HepG2 (cell line): ENCODE measurements at regions not wholly inside any gene's neighbourhood (a gene's known extent, or its start where the extent isn't known, plus 50 kb on each side); places are given as distances from the start of the nearest gene placed in this dataset.

ENCODE experiments used
- ATAC-seq: fragments of 200-7000 bp; cut with Tn5 transposase; 3 replicates; pipeline ENCODE4 v1.9.1; 2020; ENCODE audit warnings: mild to moderate bottlenecking, moderate library complexity
- BruUV-seq: library from RNA; stranded (reverse); fragments of 400-500 nt; replicated peaks from 2 replicates; lab custom pipeline; 2021; lab: Mats Ljungman, UMichigan
- CTCF ChIA-PET: fragments of 300-600 bp; formaldehyde crosslinking; extraction: SDS; loops from one replicate; lab custom pipeline; 2021; ENCODE audit warnings: low total read pairs, inconsistent platforms, low intra/inter-chr PET ratio; lab: Yijun Ruan, JAX
- POLR2A ChIA-PET: fragments of 350-600 bp; sonication (Branson Sonifier 250); formaldehyde crosslinking; loops from one replicate; lab custom pipeline; 2020; ENCODE audit warnings: antibody characterized with exemption, inconsistent platforms; lab: Yijun Ruan, JAX
- DNase-seq: peaks from one replicate; pipeline ENCODE4 v3.0.0-alpha.2; 2015; ENCODE audit warnings: low spot score
- FAIRE-seq: peaks from 3 replicates; lab custom pipeline; 2011; peaks lifted over from hg19 to GRCh38; lab: Jason Lieb, UNC
- H2AFZ ChIP-seq: one replicate; pipeline ENCODE4 v1.6.1; 2011; ENCODE audit warnings: low read length, inconsistent platforms
- H3K27ac ChIP-seq: fragments of 300-600 bp; 3 replicates; pipeline ENCODE4 v1.8.0; 2011; ENCODE audit warnings: mixed run types, mild to moderate bottlenecking, mixed read lengths, low read length, inconsistent platforms; ENCODE audit not compliant: insufficient read depth; ENCODE audit errors: extremely low read length
- H3K27me3 ChIP-seq, 2 experiments: fragments of 200-600 bp in 1 of 2; 2 replicates in 1 of 2; 3 replicates in 1 of 2; pipeline versions ENCODE4 v1.6.0 to v1.8.0; 2011; ENCODE audit warnings: low read length in 2 of 2, mild to moderate bottlenecking in 2 of 2, moderate library complexity in 2 of 2, inconsistent platforms in 1 of 2; ENCODE audit not compliant: insufficient read depth in 2 of 2, control insufficient read depth in 1 of 2
- H3K36me3 ChIP-seq, 2 experiments: fragments of 200-600 bp in 1 of 2; replicated peaks in 1 of 2; 2 replicates in 1 of 2; 3 replicates in 1 of 2; pipeline versions ENCODE4 v1.5.1 to v1.8.0; 2011; ENCODE audit warnings: low read length in 2 of 2, inconsistent platforms in 1 of 2; ENCODE audit not compliant: insufficient read depth in 2 of 2, control insufficient read depth in 1 of 2
- H3K4me1 ChIP-seq: 2 replicates; pipeline ENCODE4 v1.5.1; 2012; ENCODE audit warnings: low read length, inconsistent platforms; ENCODE audit not compliant: insufficient read depth
- H3K4me2 ChIP-seq: 2 replicates; pipeline ENCODE4 v1.6.0; 2011; ENCODE audit warnings: low read depth, low read length, inconsistent platforms
- H3K4me3 ChIP-seq, 3 experiments: fragments of 200-600 bp in 1 of 3; sonication (generic), shearing (Covaris generic) in 1 of 3; replicated peaks in 1 of 3; 2 replicates each; pipeline ENCODE4 v1.5.1; 2011 to 2016; ENCODE audit warnings: low read length in 3 of 3, inconsistent platforms in 2 of 3, low read depth in 2 of 3, mild to moderate bottlenecking in 2 of 3, control low read depth in 1 of 3, mixed read lengths in 1 of 3; ENCODE audit not compliant: insufficient read depth in 1 of 3
- H3K79me2 ChIP-seq: one replicate; pipeline ENCODE4 v1.6.1; 2011; ENCODE audit warnings: low read length, inconsistent platforms; ENCODE audit not compliant: insufficient read depth
- H3K9ac ChIP-seq: 2 replicates; pipeline ENCODE4 v1.6.0; 2011; ENCODE audit warnings: mild to moderate bottlenecking, low read depth, low read length, inconsistent platforms; ENCODE audit not compliant: insufficient read depth
- H3K9me3 ChIP-seq: 2 replicates; pipeline ENCODE4 v1.5.1; 2012; ENCODE audit warnings: mild to moderate bottlenecking, low read length
- H4K20me1 ChIP-seq: 2 replicates; pipeline ENCODE4 v1.6.0; 2011; ENCODE audit warnings: inconsistent platforms, mild to moderate bottlenecking, low read length, moderate library complexity; ENCODE audit not compliant: insufficient read depth
- ATF7 ChIP-seq, 2 experiments: fragments of 450-650 bp in 1 of 2; sonication (generic) in 1 of 2; formaldehyde crosslinking in 1 of 2; IDR thresholded peaks; 2 replicates each; pipeline versions ENCODE4 v1.4.0 to v1.6.1; 2016 to 2020; ENCODE audit warnings: antibody characterized with exemption in 1 of 2, mild to moderate bottlenecking in 1 of 2, missing genetic modification reagents in 1 of 2
- BATF2 ChIP-seq: sonication (generic); formaldehyde crosslinking; IDR thresholded peaks from 2 replicates; pipeline ENCODE4 v1.8.0; 2022; ENCODE audit warnings: mild to moderate bottlenecking, missing genetic modification reagents, moderate library complexity
- IRF1 ChIP-seq: sonication (generic); formaldehyde crosslinking; IDR thresholded peaks from 2 replicates; pipeline ENCODE4 v1.4.0; 2020; ENCODE audit warnings: low read depth, mild to moderate bottlenecking, missing genetic modification reagents
- MNT ChIP-seq: fragments of 450-650 bp; IDR thresholded peaks from 2 replicates; pipeline ENCODE4 v1.6.1; 2016
- PHF5A ChIP-seq: IDR thresholded peaks from one replicate; pipeline ENCODE4 v1.6.1; 2018; ENCODE audit warnings: low read depth, missing genetic modification reagents; ENCODE audit not compliant: unreplicated experiment
- SMARCE1 ChIP-seq: fragments of 450-650 bp; IDR thresholded peaks from 2 replicates; pipeline ENCODE4 v1.6.1; 2017; ENCODE audit warnings: borderline replicate concordance
- TCF7L2 ChIP-seq: IDR thresholded peaks from 2 replicates; pipeline ENCODE4 v1.6.1; 2011; ENCODE audit warnings: mild to moderate bottlenecking, low read depth, low read length, moderate library complexity
- ZNF280D ChIP-seq: sonication (generic); formaldehyde crosslinking; IDR thresholded peaks from 2 replicates; pipeline ENCODE4 v1.5.1; 2020; ENCODE audit warnings: mild to moderate bottlenecking, missing genetic modification reagents
- ZNF343 ChIP-seq: sonication (generic); formaldehyde crosslinking; IDR thresholded peaks from 2 replicates; pipeline ENCODE4 v1.4.0; 2020; ENCODE audit warnings: mild to moderate bottlenecking, missing genetic modification reagents
- ZNF441 ChIP-seq: sonication (generic); formaldehyde crosslinking; IDR thresholded peaks from 2 replicates; pipeline ENCODE4 v1.7.0; 2021; ENCODE audit warnings: missing genetic modification reagents, borderline replicate concordance
- ZNF564 ChIP-seq: sonication (generic); formaldehyde crosslinking; IDR thresholded peaks from 2 replicates; pipeline ENCODE4 v1.8.1; 2023; ENCODE audit warnings: mild to moderate bottlenecking, missing genetic modification reagents
- ZNF580 ChIP-seq: IDR thresholded peaks from 2 replicates; pipeline ENCODE4 v1.6.1; 2016; ENCODE audit warnings: low read depth, borderline replicate concordance
- ZNF619 ChIP-seq: sonication (generic); formaldehyde crosslinking; IDR thresholded peaks from 2 replicates; pipeline ENCODE4 v1.4.0; 2020; ENCODE audit warnings: mild to moderate bottlenecking, missing genetic modification reagents
- WGBS: methylation state at CpG from one replicate; pipeline ENCODE4 v1.1.6; 2017; ENCODE audit warnings: low lambda C conversion rate; 5-methylcytosine and 5-hydroxymethylcytosine counted together
- in situ Hi-C: cut with HindIII; loops from 2 replicates; pipeline ENCODE4 v1.10.0; 2017; ENCODE audit warnings: low pct_unique_long_range_greater_than_20kb; ENCODE audit not compliant: extremely low pct_ligation_motif_present
- intact Hi-C: fragments of 100-400 bp; cut with micrococcal nuclease; formaldehyde crosslinking; loops from one replicate; pipeline ENCODE4 v1.10.0; 2022; ENCODE audit not compliant: unreplicated experiment

- H3K9me3 ChIP-seq, result peaks cover 49% of the 10 kb centered on the region
- no peak overlapping the region for H3K9ac ChIP-seq
- in situ Hi-C loops (no loop called here), intact Hi-C loops (no loop called here)
- H3K4me1 ChIP-seq, result no peaks in the 10 kb centered on the region
- 28% methylated on average over 7 of the region's 7 CpGs for WGBS
- H3K4me2 ChIP-seq, result no peak overlapping the region
- no peaks in the 10 kb centered on the region for H3K27me3 ChIP-seq
- no peak for DNase-seq
- ATAC-seq, result no peak
- POLR2A ChIA-PET, result no interaction called here
- no peak for FAIRE-seq
- CTCF ChIA-PET, result no interaction called here
- no peak for TF ChIP-seq PHF5A (CRISPR knock-in tag)
- no peak for TF ChIP-seq ZNF564 (CRISPR knock-in tag)
- no peak for TF ChIP-seq IRF1 (CRISPR knock-in tag)
- no peak for TF ChIP-seq ZNF343 (CRISPR knock-in tag)
- TF ChIP-seq BATF2, result no peak
- no peak for TF ChIP-seq SMARCE1
- TF ChIP-seq TCF7L2, result no peak
- no peak for TF ChIP-seq ZNF441 (CRISPR knock-in tag)
- H3K4me3 ChIP-seq, result no peak overlapping the region
- no TSS peak for BruUV-seq
- no peaks in the 10 kb centered on the region for H3K36me3 ChIP-seq
- H3K79me2 ChIP-seq, result no peaks in the 10 kb centered on the region
- no peak overlapping the region for H2AFZ ChIP-seq
- no peaks in the 10 kb centered on the region for H4K20me1 ChIP-seq
- no peak overlapping the region for H3K27ac ChIP-seq
Measured at GRCh38 chr16:64580558-64580957, 541.3 kb downstream of the CDH11 start.

GRCh38 chr16:64579712-64580111, 542.2 kb downstream of the CDH11 start:
- in situ Hi-C loops, result no loop called here
- 2% methylated on average over 2 of the region's 2 CpGs for WGBS
- H3K79me2 ChIP-seq, result no peaks in the 10 kb centered on the region
- TF ChIP-seq ATF7 (IDR thresholded peaks at IDR 0.05) (peak; percentile 96), ATF7 (CRISPR knock-in tag; IDR thresholded peaks at IDR 0.05) (no peak), ZNF580 (CRISPR knock-in tag) (no peak), MNT (no peak), ZNF619 (no peak), ZNF280D (no peak)

More at GRCh38 chr16:64579712-64580111, 542.2 kb downstream of the CDH11 start:
- CTCF ChIA-PET, result no interaction called here
- no peak overlapping the region for H2AFZ ChIP-seq
- H3K9me3 ChIP-seq, result peaks cover 56% of the 10 kb centered on the region
- no TSS peak for BruUV-seq
- H3K4me1 ChIP-seq, result no peaks in the 10 kb centered on the region
- H3K36me3 ChIP-seq, result no peaks in the 10 kb centered on the region
- DNase-seq (no peak), FAIRE-seq (no peak), ATAC-seq (no peak)
- no peak overlapping the region for H3K27ac ChIP-seq
- POLR2A ChIA-PET, result no interaction called here
- no peaks in the 10 kb centered on the region for H3K27me3 ChIP-seq
- no peak overlapping the region for H3K4me3 ChIP-seq
- intact Hi-C loops, result no loop called here
- no peak overlapping the region for H3K4me2 ChIP-seq
- no peak overlapping the region for H3K9ac ChIP-seq
- H4K20me1 ChIP-seq, result no peaks in the 10 kb centered on the region
